SK-N-SH treated with all-trans-retinoic acid at 6 μM for 48 hours (cell line): ENCODE measurements at regions not wholly inside any gene's neighbourhood (a gene's known extent, or its start where the extent isn't known, plus 50 kb on each side); places are given as distances from the start of the nearest gene placed in this dataset.
"Not testable (repeated sequence)": the region's sequence is repeated elsewhere in the genome, so short reads cannot be mapped to it uniquely, and the experiment has no call there.

Experiments
- CSDC2 ChIP-seq: fragments of 250-450 bp; sonication (Bioruptor Pico); IDR thresholded peaks from 2 replicates; pipeline ENCODE4 v1.5.0; 2020; ENCODE audit warnings: mild to moderate bottlenecking, moderate library complexity
- CSRNP3 ChIP-seq: fragments of 250-450 bp; sonication (Bioruptor Pico); IDR thresholded peaks from 2 replicates; pipeline ENCODE4 v1.5.1; 2021; ENCODE audit warnings: mild to moderate bottlenecking, moderate library complexity
- ESRRG ChIP-seq: fragments of 250-450 bp; sonication (Bioruptor Pico); IDR thresholded peaks from 2 replicates; pipeline ENCODE4 v1.6.1; 2021; ENCODE audit warnings: mild to moderate bottlenecking
- GLIS3 ChIP-seq: fragments of 250-450 bp; sonication (Bioruptor Pico); IDR thresholded peaks from 2 replicates; pipeline ENCODE4 v1.5.0; 2020; ENCODE audit warnings: mild to moderate bottlenecking, moderate library complexity
- PATZ1 ChIP-seq: fragments of 250-450 bp; sonication (Bioruptor Pico); IDR thresholded peaks from 2 replicates; pipeline ENCODE4 v1.8.0; 2020; ENCODE audit warnings: mild to moderate bottlenecking, moderate library complexity, borderline replicate concordance
- TCF4 ChIP-seq: fragments of 250-450 bp; sonication (Bioruptor Pico); IDR thresholded peaks from 2 replicates; pipeline ENCODE4 v1.8.0; 2021; ENCODE audit warnings: mild to moderate bottlenecking, moderate library complexity, borderline replicate concordance
- ZC3H10 ChIP-seq: fragments of 250-450 bp; sonication (Bioruptor Pico); IDR thresholded peaks from 2 replicates; pipeline ENCODE4 v1.5.1; 2021; ENCODE audit warnings: mild to moderate bottlenecking, moderate library complexity
- ZFP3 ChIP-seq: fragments of 250-450 bp; sonication (Bioruptor Pico); IDR thresholded peaks from 2 replicates; pipeline ENCODE4 v1.5.0; 2020; ENCODE audit warnings: mild to moderate bottlenecking, moderate library complexity
- ZNF8 ChIP-seq: fragments of 450-650 bp; formaldehyde crosslinking; IDR thresholded peaks from 2 replicates; pipeline ENCODE4 v1.5.0; 2020; ENCODE audit warnings: mild to moderate bottlenecking, moderate library complexity

GRCh38 chr7:39833180-39833799, 116.8 kb upstream of the CDK13 start:
- not testable (repeated sequence) for TF ChIP-seq ZC3H10 (CRISPR knock-in tag); ZNF8 (CRISPR knock-in tag); PATZ1 (CRISPR knock-in tag); ZFP3; CSRNP3; TCF4 (CRISPR knock-in tag); ESRRG (CRISPR knock-in tag); GLIS3 (CRISPR knock-in tag); CSDC2 (CRISPR knock-in tag)
